ENCODE measurements at regions not wholly inside any gene's neighbourhood (a gene's known extent, or its start where the extent isn't known, plus 50 kb on each side); places are given as distances from the start of the nearest gene placed in this dataset.

- Mint-ChIP-seq H3K4me3 (ENCODE audit: unreplicated experiment) (no peak overlapping the region), H3K36me3 (ENCODE audit: low read depth) (peaks cover 4% of the 10 kb centered on the region), H3K4me1 (ENCODE audit: low read depth) (no peaks in the 10 kb centered on the region), H3K9me3 (ENCODE audit: low read depth) (peaks cover 50% of the 10 kb centered on the region), H3K27ac (ENCODE audit: unreplicated experiment) (no peak overlapping the region), H3K27me3 (ENCODE audit: low read depth) (peaks cover 19% of the 10 kb centered on the region)
- DNase-seq (ENCODE audit: low spot score) = no peak
- TF ChIP-seq, protein P1, sequence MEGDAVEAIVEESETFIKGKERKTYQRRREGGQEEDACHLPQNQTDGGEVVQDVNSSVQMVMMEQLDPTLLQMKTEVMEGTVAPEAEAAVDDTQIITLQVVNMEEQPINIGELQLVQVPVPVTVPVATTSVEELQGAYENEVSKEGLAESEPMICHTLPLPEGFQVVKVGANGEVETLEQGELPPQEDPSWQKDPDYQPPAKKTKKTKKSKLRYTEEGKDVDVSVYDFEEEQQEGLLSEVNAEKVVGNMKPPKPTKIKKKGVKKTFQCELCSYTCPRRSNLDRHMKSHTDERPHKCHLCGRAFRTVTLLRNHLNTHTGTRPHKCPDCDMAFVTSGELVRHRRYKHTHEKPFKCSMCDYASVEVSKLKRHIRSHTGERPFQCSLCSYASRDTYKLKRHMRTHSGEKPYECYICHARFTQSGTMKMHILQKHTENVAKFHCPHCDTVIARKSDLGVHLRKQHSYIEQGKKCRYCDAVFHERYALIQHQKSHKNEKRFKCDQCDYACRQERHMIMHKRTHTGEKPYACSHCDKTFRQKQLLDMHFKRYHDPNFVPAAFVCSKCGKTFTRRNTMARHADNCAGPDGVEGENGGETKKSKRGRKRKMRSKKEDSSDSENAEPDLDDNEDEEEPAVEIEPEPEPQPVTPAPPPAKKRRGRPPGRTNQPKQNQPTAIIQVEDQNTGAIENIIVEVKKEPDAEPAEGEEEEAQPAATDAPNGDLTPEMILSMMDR (IDR thresholded peaks at IDR 0.05) = no peak
Measured at GRCh38 chr3:111373239-111373638, 168.8 kb upstream of the CD96 start.

- Mint-ChIP-seq H3K4me1 (ENCODE audit: low read depth) (no peaks in the 10 kb centered on the region), H3K4me3 (ENCODE audit: unreplicated experiment) (no peak overlapping the region), H3K9me3 (ENCODE audit: low read depth) (peaks cover 53% of the 10 kb centered on the region), H3K36me3 (ENCODE audit: low read depth) (peaks cover 4% of the 10 kb centered on the region), H3K27ac (ENCODE audit: unreplicated experiment) (no peak overlapping the region), H3K27me3 (ENCODE audit: low read depth) (peaks cover 23% of the 10 kb centered on the region)
- TF ChIP-seq, protein P1 (IDR thresholded peaks at IDR 0.05) = no peak
- no peak for DNase-seq (ENCODE audit: low spot score)
Measured at GRCh38 chr3:111373861-111374260, 168.1 kb upstream of the CD96 start.

GRCh38 chr3:111385971-111386495 is 156.0 kb upstream of the CD96 start:
- H3K36me3 Mint-ChIP-seq (ENCODE audit: low read depth) = peaks cover 5% of the 10 kb centered on the region
- no peak overlapping the region for H3K4me3 Mint-ChIP-seq (ENCODE audit: unreplicated experiment)
- TF ChIP-seq, protein P1 (IDR thresholded peaks at IDR 0.05) = no peak
- H3K27ac Mint-ChIP-seq (ENCODE audit: unreplicated experiment) = no peak overlapping the region
- H3K9me3 Mint-ChIP-seq (ENCODE audit: low read depth) = peaks cover 32% of the 10 kb centered on the region
- no peaks in the 10 kb centered on the region for H3K4me1 Mint-ChIP-seq (ENCODE audit: low read depth)
- DNase-seq (ENCODE audit: low spot score) = no peak
- peaks cover 29% of the 10 kb centered on the region for H3K27me3 Mint-ChIP-seq (ENCODE audit: low read depth)

DNA sequence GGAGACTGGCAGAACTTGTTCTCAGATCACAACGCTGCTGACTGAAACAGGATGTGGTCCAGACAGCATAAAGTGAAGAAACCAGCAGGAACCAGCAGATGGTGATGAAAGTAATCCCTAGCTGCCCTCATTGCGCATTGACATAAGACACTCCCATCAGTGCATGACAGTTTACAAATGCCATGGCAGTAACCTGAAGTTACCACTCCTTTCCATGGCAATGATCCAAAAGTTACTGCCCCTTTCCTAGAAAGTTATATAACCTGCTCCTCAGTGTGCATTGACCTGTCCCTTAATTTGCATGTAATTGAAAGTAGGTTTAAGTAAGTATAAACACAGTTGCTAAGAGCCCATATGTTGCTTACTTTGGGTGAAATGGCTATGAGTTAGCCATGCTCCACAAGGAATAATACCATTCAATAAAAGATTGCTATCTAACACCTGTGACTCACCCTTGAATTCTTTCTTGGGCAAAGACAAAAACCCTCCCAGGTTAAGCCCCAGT is 149.1 kb upstream of the CD96 start:
- H3K9me3 Mint-ChIP-seq (ENCODE audit: low read depth) = peaks cover 23% of the 10 kb centered on the region
- H3K4me1 Mint-ChIP-seq (ENCODE audit: low read depth) = no peaks in the 10 kb centered on the region
- no peak overlapping the region for H3K27ac Mint-ChIP-seq (ENCODE audit: unreplicated experiment)

DNA sequence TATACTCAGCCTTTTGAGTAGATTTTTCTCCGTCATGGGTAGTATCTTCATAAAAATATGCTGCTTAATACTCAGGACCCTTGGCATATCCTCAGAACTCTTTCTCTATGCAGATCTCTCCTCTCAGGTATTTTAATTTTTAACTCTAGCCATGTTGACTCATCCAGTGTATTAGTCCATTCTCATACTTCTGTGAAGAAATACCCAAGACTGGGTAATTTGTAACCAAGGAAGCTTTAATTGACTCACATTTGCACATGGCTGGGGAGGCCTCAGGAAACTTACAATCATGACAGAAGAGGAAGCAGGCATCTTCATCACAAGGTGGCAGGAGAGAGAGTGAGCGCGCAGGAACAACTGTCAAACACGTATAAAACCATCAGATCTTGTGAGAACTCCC is 129.3 kb upstream of the CD96 start:
- H3K27ac Mint-ChIP-seq (ENCODE audit: unreplicated experiment) = no peak overlapping the region
- no peaks in the 10 kb centered on the region for H3K36me3 Mint-ChIP-seq (ENCODE audit: low read depth)
- TF ChIP-seq, protein P1 (IDR thresholded peaks at IDR 0.05) = no peak
- H3K27me3 Mint-ChIP-seq (ENCODE audit: low read depth) = peaks cover 46% of the 10 kb centered on the region
- DNase-seq (ENCODE audit: low spot score) = no peak
- no peak overlapping the region for H3K4me3 Mint-ChIP-seq (ENCODE audit: unreplicated experiment)
- no peaks in the 10 kb centered on the region for H3K4me1 Mint-ChIP-seq (ENCODE audit: low read depth)
- H3K9me3 Mint-ChIP-seq (ENCODE audit: low read depth) = peaks cover 8% of the 10 kb centered on the region

More for the DNA sequence above, 149.1 kb upstream of the CD96 start:
- TF ChIP-seq, protein P1 (IDR thresholded peaks at IDR 0.05) = no peak
- DNase-seq (ENCODE audit: low spot score) = no peak
- H3K27me3 Mint-ChIP-seq (ENCODE audit: low read depth) = peaks cover 9% of the 10 kb centered on the region
- H3K4me3 Mint-ChIP-seq (ENCODE audit: unreplicated experiment) = no peak overlapping the region
- H3K36me3 Mint-ChIP-seq (ENCODE audit: low read depth) = no peaks in the 10 kb centered on the region

Measured in chondrocyte (in vitro differentiated cells).